WTC11 (cell line): ENCODE measurements at regions not wholly inside any gene's neighbourhood (a gene's known extent, or its start where the extent isn't known, plus 50 kb on each side); places are given as distances from the start of the nearest gene placed in this dataset.

Experiments
- ATAC-seq: fragments of 200-7000 bp; cut with Tn5 transposase; 2 replicates; pipeline ENCODE4 v1.10.0; 2021; ENCODE audit warnings: mild to moderate bottlenecking, moderate library complexity
- CTCF ChIA-PET: fragments of 300-600 bp; sonication (Branson Sonifier 250); formaldehyde crosslinking; loops from one replicate; lab custom pipeline; 2021; ENCODE audit warnings: antibody characterized with exemption; lab: Charles Lee
- POLR2A ChIA-PET: fragments of 350-600 bp; sonication (Branson Sonifier 250); formaldehyde crosslinking; loops from one replicate; lab custom pipeline; 2021; ENCODE audit warnings: antibody characterized with exemption; lab: Charles Lee
- DNase-seq: peaks from one replicate; pipeline ENCODE4 v3.0.0; 2021; ENCODE audit warnings: low spot score
- H3K27ac Mint-ChIP-seq: 2 replicates; pipeline ENCODE4 v1.8.0; 2021; ENCODE audit warnings: mixed read lengths
- H3K27me3 Mint-ChIP-seq: 2 replicates; pipeline ENCODE4 v1.8.0; 2021; ENCODE audit warnings: low read depth, mild to moderate bottlenecking, moderate library complexity, mixed read lengths
- H3K36me3 Mint-ChIP-seq: 2 replicates; pipeline ENCODE4 v1.8.0; 2021; ENCODE audit warnings: mixed read lengths
- H3K4me1 Mint-ChIP-seq: 2 replicates; pipeline ENCODE4 v1.8.0; 2022; ENCODE audit warnings: mixed read lengths
- H3K4me3 Mint-ChIP-seq: 2 replicates; pipeline ENCODE4 v1.8.0; 2021; ENCODE audit warnings: mild to moderate bottlenecking, moderate library complexity, mixed read lengths
- H3K9me3 Mint-ChIP-seq: 2 replicates; pipeline ENCODE4 v1.8.0; 2021; ENCODE audit warnings: mixed read lengths
- FOXJ3 ChIP-seq: sonication (generic); formaldehyde crosslinking; IDR thresholded peaks from 2 replicates; pipeline ENCODE4 v1.9.0; 2021; ENCODE audit warnings: missing genetic modification reagents, mild to moderate bottlenecking, borderline replicate concordance
- FOXP1 ChIP-seq: sonication (generic); formaldehyde crosslinking; IDR thresholded peaks from 2 replicates; pipeline ENCODE4 v1.8.0; 2022; ENCODE audit warnings: missing genetic modification reagents, mild to moderate bottlenecking, moderate library complexity, borderline replicate concordance
- GRHL2 ChIP-seq: fragments of 250-450 bp; sonication (Bioruptor Pico); IDR thresholded peaks from 2 replicates; pipeline ENCODE4 v1.8.0; 2022; ENCODE audit warnings: mild to moderate bottlenecking, moderate library complexity; ENCODE audit not compliant: insufficient replicate concordance, severe bottlenecking
- MYBL2 ChIP-seq: sonication (generic); formaldehyde crosslinking; IDR thresholded peaks from 2 replicates; pipeline ENCODE4 v1.8.1; 2023; ENCODE audit warnings: mild to moderate bottlenecking, moderate library complexity, missing genetic modification reagents
- NR1H2 ChIP-seq: sonication (generic); formaldehyde crosslinking; IDR thresholded peaks from 2 replicates; pipeline ENCODE4 v1.9.0; 2021; ENCODE audit warnings: mild to moderate bottlenecking, moderate library complexity, missing genetic modification reagents
- NR2C2 ChIP-seq: sonication (generic); formaldehyde crosslinking; IDR thresholded peaks from 2 replicates; pipeline ENCODE4 v1.8.0; 2022; ENCODE audit warnings: mild to moderate bottlenecking, missing genetic modification reagents
- NR3C1 ChIP-seq: sonication (generic); formaldehyde crosslinking; conservative IDR thresholded peaks from 2 replicates; pipeline ENCODE4 v1.8.1; 2023; ENCODE audit warnings: low read depth, mild to moderate bottlenecking, missing genetic modification reagents
- RORB ChIP-seq: fragments of 250-450 bp; sonication (Bioruptor Pico); IDR thresholded peaks from 2 replicates; pipeline ENCODE4 v1.9.0; 2021; ENCODE audit warnings: mild to moderate bottlenecking
- SP1 ChIP-seq: sonication (generic); formaldehyde crosslinking; conservative IDR thresholded peaks from 2 replicates; pipeline ENCODE4 v1.8.1; 2022; ENCODE audit warnings: missing genetic modification reagents
- TEAD1 ChIP-seq: sonication (generic); formaldehyde crosslinking; IDR thresholded peaks from 2 replicates; pipeline ENCODE4 v1.8.0; 2022; ENCODE audit warnings: mild to moderate bottlenecking, missing genetic modification reagents
- ZNF138 ChIP-seq: sonication (generic); formaldehyde crosslinking; conservative IDR thresholded peaks from 2 replicates; pipeline ENCODE4 v1.8.1; 2022; ENCODE audit warnings: mild to moderate bottlenecking, moderate library complexity, missing genetic modification reagents
- ZNF232 ChIP-seq: sonication (generic); formaldehyde crosslinking; IDR thresholded peaks from 2 replicates; pipeline ENCODE4 v1.8.0; 2022; ENCODE audit warnings: mild to moderate bottlenecking, missing genetic modification reagents
- TF ChIP-seq, protein P1 (sequence below): fragments of 250-450 bp; sonication (Bioruptor Pico); conservative IDR thresholded peaks from 2 replicates; pipeline ENCODE4 v1.9.0; 2021; ENCODE audit warnings: mild to moderate bottlenecking
- TF ChIP-seq, protein P2 (sequence below): sonication (generic); formaldehyde crosslinking; IDR thresholded peaks from 2 replicates; pipeline ENCODE4 v1.8.0; 2022; ENCODE audit warnings: mild to moderate bottlenecking, missing genetic modification reagents
- TF ChIP-seq, protein P3 (sequence below): sonication (generic); formaldehyde crosslinking; IDR thresholded peaks from 2 replicates; pipeline ENCODE4 v1.8.1; 2023; ENCODE audit warnings: mild to moderate bottlenecking, missing genetic modification reagents, borderline replicate concordance
- TF ChIP-seq, protein P4 (sequence below): fragments of 250-450 bp; sonication (Bioruptor Pico); IDR thresholded peaks from 2 replicates; pipeline ENCODE4 v2.1.2; 2022; ENCODE audit warnings: mild to moderate bottlenecking, moderate library complexity
- TF ChIP-seq, protein P5 (sequence below): sonication (generic); formaldehyde crosslinking; conservative IDR thresholded peaks from 2 replicates; pipeline ENCODE4 v1.8.1; 2023; ENCODE audit warnings: mild to moderate bottlenecking, low read depth, missing genetic modification reagents, moderate library complexity

DNA sequence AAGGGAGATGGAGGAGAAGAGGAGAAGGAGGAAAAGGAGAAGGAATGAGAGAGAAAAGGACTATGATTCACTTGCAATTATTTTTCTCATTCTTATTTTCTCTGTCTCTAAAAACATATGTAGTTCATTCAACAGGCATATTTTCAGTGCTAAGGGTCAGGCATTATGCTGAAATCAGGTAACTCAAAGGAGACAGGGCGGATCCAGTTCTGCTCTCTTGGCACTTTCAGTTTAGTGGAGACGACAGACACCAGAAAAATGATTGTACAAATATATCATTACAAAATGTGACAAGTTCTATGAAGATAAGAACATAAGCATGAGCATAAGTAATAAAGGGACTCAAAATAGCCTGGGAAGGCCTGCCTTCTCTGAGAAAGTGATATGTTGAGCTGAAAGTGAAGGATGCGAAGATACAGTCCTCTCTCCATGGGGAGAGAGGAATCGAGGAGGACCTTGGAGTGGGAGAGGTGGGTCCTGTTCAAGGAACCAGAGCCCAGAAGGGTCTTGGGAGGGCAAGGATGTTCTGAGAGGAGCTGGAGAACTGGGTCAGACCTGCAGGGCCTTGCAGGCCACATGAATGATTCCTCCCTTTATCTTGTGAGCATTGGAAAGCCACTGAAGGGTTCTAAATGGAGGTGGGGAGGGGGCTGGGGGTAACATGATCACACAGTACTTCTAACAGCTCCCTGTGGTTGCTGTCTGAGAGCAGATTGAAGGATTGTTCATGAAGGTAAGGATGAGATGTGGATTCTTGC, 58.6 kb upstream of the TMEM17 start:
- H3K4me3 Mint-ChIP-seq = no peak overlapping the region
- no peak for TF ChIP-seq GRHL2
- TF ChIP-seq ZNF138 (CRISPR knock-in tag) = no peak
- no peak for TF ChIP-seq NR1H2 (CRISPR knock-in tag)
- TF ChIP-seq, protein P1, sequence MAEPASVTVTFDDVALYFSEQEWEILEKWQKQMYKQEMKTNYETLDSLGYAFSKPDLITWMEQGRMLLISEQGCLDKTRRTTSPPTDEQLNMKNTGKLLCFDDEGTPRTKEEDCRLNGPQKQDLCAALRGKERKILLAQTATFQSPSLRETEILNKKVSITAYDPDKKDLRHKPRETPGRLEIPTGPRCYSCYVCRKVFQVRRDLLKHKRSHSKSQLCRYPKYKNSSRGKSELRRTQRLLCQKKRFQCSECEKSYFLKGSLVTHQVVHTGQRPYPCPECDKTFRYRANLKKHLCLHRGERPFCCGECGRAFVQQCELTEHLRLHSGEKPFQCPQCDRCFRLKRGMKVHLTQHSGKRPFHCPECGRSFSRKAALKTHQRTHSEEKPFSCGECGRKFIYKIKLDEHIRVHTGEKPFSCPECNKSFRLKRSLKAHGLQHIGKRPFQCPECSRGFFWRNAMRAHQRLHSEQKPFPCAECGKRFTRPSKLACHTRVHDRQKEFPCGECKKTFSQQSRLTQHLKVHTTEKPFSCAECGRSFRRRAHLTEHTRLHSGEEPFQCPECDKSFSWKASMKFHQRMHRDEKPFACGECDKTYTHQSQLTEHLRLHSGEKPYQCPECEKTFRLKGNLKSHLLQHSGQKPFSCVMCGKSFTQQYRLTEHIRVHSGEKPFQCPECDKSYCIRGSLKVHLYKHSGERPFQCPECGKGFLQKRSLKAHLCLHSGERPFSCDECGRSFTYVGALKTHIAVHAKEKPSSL (CRISPR knock-in tag) = no peak
- no peak for TF ChIP-seq NR2C2 (CRISPR knock-in tag)
- no peak for TF ChIP-seq SP1 (CRISPR knock-in tag)
- no peak for TF ChIP-seq NR3C1 (CRISPR knock-in tag)
- TF ChIP-seq, protein P2, sequence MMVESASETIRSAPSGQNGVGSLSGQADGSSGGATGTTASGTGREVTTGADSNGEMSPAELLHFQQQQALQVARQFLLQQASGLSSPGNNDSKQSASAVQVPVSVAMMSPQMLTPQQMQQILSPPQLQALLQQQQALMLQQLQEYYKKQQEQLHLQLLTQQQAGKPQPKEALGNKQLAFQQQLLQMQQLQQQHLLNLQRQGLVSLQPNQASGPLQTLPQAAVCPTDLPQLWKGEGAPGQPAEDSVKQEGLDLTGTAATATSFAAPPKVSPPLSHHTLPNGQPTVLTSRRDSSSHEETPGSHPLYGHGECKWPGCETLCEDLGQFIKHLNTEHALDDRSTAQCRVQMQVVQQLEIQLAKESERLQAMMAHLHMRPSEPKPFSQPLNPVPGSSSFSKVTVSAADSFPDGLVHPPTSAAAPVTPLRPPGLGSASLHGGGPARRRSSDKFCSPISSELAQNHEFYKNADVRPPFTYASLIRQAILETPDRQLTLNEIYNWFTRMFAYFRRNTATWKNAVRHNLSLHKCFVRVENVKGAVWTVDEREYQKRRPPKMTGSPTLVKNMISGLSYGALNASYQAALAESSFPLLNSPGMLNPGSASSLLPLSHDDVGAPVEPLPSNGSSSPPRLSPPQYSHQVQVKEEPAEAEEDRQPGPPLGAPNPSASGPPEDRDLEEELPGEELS (CRISPR knock-in tag) = no peak
- no peak for TF ChIP-seq TEAD1 (CRISPR knock-in tag)
- CTCF ChIA-PET = interaction anchor here (1.6 kb wide), 1 partner anchor 108 kb away, joined by 4 read pairs; no protein-coding TSS in a partner anchor
- POLR2A ChIA-PET = no interaction called here
- no peaks in the 10 kb centered on the region for H3K36me3 Mint-ChIP-seq
- no peak overlapping the region for H3K27ac Mint-ChIP-seq
- peaks cover 6% of the 10 kb centered on the region for H3K4me1 Mint-ChIP-seq
- H3K9me3 Mint-ChIP-seq = no peaks in the 10 kb centered on the region
- no peak for ATAC-seq
- no peak for DNase-seq
- H3K27me3 Mint-ChIP-seq = no peaks in the 10 kb centered on the region

DNA sequence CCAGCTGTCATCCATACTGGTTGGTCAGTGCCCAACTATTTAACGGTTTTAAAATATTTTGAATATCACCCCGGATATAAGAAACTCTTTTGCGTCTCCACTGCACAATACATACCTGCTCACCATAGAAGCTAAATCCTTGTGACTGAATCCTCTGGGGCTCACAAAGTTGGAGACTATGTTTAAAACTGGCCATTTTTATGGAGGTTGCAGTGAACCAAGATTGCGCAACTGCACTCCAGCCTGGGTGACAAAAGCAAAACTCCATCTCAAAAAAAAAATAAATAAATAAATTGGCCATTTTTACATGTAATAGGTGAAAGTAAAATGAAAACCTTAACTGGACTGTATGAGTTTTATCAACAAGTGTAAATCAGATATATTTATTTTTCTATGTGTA, 55.6 kb upstream of the TMEM17 start:
- Mint-ChIP-seq H3K27me3 (no peaks in the 10 kb centered on the region), H3K4me1 (no peaks in the 10 kb centered on the region), H3K27ac (no peak overlapping the region), H3K9me3 (peaks cover 10% of the 10 kb centered on the region), H3K36me3 (no peaks in the 10 kb centered on the region), H3K4me3 (no peak overlapping the region)
- TF ChIP-seq, protein P3, sequence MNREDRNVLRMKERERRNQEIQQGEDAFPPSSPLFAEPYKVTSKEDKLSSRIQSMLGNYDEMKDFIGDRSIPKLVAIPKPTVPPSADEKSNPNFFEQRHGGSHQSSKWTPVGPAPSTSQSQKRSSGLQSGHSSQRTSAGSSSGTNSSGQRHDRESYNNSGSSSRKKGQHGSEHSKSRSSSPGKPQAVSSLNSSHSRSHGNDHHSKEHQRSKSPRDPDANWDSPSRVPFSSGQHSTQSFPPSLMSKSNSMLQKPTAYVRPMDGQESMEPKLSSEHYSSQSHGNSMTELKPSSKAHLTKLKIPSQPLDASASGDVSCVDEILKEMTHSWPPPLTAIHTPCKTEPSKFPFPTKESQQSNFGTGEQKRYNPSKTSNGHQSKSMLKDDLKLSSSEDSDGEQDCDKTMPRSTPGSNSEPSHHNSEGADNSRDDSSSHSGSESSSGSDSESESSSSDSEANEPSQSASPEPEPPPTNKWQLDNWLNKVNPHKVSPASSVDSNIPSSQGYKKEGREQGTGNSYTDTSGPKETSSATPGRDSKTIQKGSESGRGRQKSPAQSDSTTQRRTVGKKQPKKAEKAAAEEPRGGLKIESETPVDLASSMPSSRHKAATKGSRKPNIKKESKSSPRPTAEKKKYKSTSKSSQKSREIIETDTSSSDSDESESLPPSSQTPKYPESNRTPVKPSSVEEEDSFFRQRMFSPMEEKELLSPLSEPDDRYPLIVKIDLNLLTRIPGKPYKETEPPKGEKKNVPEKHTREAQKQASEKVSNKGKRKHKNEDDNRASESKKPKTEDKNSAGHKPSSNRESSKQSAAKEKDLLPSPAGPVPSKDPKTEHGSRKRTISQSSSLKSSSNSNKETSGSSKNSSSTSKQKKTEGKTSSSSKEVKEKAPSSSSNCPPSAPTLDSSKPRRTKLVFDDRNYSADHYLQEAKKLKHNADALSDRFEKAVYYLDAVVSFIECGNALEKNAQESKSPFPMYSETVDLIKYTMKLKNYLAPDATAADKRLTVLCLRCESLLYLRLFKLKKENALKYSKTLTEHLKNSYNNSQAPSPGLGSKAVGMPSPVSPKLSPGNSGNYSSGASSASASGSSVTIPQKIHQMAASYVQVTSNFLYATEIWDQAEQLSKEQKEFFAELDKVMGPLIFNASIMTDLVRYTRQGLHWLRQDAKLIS (CRISPR knock-in tag) = no peak
- TF ChIP-seq ZNF232 = no peak
- TF ChIP-seq RORB (CRISPR knock-in tag) = no peak
- TF ChIP-seq FOXP1 (CRISPR knock-in tag) = no peak
- no peak for TF ChIP-seq FOXJ3 (CRISPR knock-in tag)
- TF ChIP-seq, protein P4, sequence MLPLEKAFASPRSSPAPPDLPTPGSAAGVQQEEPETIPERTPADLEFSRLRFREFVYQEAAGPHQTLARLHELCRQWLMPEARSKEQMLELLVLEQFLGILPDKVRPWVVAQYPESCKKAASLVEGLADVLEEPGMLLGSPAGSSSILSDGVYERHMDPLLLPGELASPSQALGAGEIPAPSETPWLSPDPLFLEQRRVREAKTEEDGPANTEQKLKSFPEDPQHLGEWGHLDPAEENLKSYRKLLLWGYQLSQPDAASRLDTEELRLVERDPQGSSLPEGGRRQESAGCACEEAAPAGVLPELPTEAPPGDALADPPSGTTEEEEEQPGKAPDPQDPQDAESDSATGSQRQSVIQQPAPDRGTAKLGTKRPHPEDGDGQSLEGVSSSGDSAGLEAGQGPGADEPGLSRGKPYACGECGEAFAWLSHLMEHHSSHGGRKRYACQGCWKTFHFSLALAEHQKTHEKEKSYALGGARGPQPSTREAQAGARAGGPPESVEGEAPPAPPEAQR (CRISPR knock-in tag) = no peak
- TF ChIP-seq TEAD1 (CRISPR knock-in tag) = no peak
- TF ChIP-seq MYBL2 (CRISPR knock-in tag) = no peak
- TF ChIP-seq, protein P5, sequence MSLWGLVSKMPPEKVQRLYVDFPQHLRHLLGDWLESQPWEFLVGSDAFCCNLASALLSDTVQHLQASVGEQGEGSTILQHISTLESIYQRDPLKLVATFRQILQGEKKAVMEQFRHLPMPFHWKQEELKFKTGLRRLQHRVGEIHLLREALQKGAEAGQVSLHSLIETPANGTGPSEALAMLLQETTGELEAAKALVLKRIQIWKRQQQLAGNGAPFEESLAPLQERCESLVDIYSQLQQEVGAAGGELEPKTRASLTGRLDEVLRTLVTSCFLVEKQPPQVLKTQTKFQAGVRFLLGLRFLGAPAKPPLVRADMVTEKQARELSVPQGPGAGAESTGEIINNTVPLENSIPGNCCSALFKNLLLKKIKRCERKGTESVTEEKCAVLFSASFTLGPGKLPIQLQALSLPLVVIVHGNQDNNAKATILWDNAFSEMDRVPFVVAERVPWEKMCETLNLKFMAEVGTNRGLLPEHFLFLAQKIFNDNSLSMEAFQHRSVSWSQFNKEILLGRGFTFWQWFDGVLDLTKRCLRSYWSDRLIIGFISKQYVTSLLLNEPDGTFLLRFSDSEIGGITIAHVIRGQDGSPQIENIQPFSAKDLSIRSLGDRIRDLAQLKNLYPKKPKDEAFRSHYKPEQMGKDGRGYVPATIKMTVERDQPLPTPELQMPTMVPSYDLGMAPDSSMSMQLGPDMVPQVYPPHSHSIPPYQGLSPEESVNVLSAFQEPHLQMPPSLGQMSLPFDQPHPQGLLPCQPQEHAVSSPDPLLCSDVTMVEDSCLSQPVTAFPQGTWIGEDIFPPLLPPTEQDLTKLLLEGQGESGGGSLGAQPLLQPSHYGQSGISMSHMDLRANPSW (CRISPR knock-in tag) = no peak
- ATAC-seq (no peak), DNase-seq (no peak)
- CTCF ChIA-PET = no interaction called here
- POLR2A ChIA-PET = no interaction called here
